HCT116 (cell line): ENCODE measurements at regions not wholly inside any gene's neighbourhood (a gene's known extent, or its start where the extent isn't known, plus 50 kb on each side); places are given as distances from the start of the nearest gene placed in this dataset.

Experiments
- CEBPB ChIP-seq: IDR thresholded peaks from 2 replicates; pipeline ENCODE4 v1.6.1; 2012; ENCODE audit warnings: low read depth
- EGR1 ChIP-seq: IDR thresholded peaks from 2 replicates; pipeline ENCODE4 v1.6.1; 2012; ENCODE audit warnings: low read depth
- EZH2 ChIP-seq: fragments of 200-600 bp; sonication (generic); IDR thresholded peaks from 2 replicates; pipeline ENCODE4 v1.6.1; 2017; ENCODE audit warnings: antibody characterized with exemption, mixed run types
- EZH2phosphoT487 ChIP-seq: fragments of 200-600 bp; IDR thresholded peaks from 2 replicates; pipeline ENCODE4 v1.6.1; 2018; ENCODE audit warnings: antibody characterized with exemption, borderline replicate concordance
- JUND ChIP-seq: IDR thresholded peaks from 2 replicates; pipeline ENCODE4 v1.6.1; 2012
- MAX ChIP-seq: IDR thresholded peaks from 2 replicates; pipeline ENCODE4 v1.6.1; 2012
- POLR2A ChIP-seq: IDR thresholded peaks from 2 replicates; pipeline ENCODE4 v1.7.0; 2011; ENCODE audit warnings: borderline replicate concordance; ENCODE audit not compliant: insufficient read depth, insufficient read length; ENCODE audit errors: extremely low read depth
- RAD21 ChIP-seq: IDR thresholded peaks from 2 replicates; pipeline ENCODE4 v1.6.1; 2012; ENCODE audit warnings: low read depth, mild to moderate bottlenecking
- REST ChIP-seq: IDR thresholded peaks from 2 replicates; pipeline ENCODE4 v1.6.1; 2012; ENCODE audit warnings: low read depth
- SP1 ChIP-seq: IDR thresholded peaks from 2 replicates; pipeline ENCODE4 v1.6.1; 2012; ENCODE audit warnings: low read depth
- TCF7L2 ChIP-seq: IDR thresholded peaks from 2 replicates; pipeline ENCODE4 v1.7.0; 2011; ENCODE audit warnings: borderline replicate concordance, inconsistent platforms; ENCODE audit not compliant: insufficient read depth, insufficient read length; ENCODE audit errors: extremely low read depth
- ZNF274 ChIP-seq: fragments of 200-500 bp; sonication (Bioruptor generic); IDR thresholded peaks from 2 replicates; pipeline ENCODE4 v1.6.1; 2014; ENCODE audit warnings: mild to moderate bottlenecking, low read depth, low read length, inconsistent platforms
- TF ChIP-seq, protein P1 (sequence below), 3 experiments: fragments of 200-600 bp in 1 of 3; sonication (generic) in 1 of 3; IDR thresholded peaks in 2 of 3; conservative IDR thresholded peaks in 1 of 3; 2 replicates each; pipeline ENCODE4 v1.5.1; 2012 to 2017; ENCODE audit warnings: low read depth in 2 of 3, low read length in 2 of 3, antibody characterized with exemption in 1 of 3, borderline replicate concordance in 1 of 3, control low read depth in 1 of 3, mild to moderate bottlenecking in 1 of 3, mixed read lengths in 1 of 3, mixed run types in 1 of 3, moderate library complexity in 1 of 3; ENCODE audit not compliant: insufficient read depth in 1 of 3
- TF ChIP-seq, protein P2 (sequence below): IDR thresholded peaks from 2 replicates; pipeline ENCODE4 v1.6.1; 2011; ENCODE audit warnings: mild to moderate bottlenecking, low read length, moderate library complexity; ENCODE audit not compliant: insufficient replicate concordance; ENCODE audit errors: extremely low read depth

DNA sequence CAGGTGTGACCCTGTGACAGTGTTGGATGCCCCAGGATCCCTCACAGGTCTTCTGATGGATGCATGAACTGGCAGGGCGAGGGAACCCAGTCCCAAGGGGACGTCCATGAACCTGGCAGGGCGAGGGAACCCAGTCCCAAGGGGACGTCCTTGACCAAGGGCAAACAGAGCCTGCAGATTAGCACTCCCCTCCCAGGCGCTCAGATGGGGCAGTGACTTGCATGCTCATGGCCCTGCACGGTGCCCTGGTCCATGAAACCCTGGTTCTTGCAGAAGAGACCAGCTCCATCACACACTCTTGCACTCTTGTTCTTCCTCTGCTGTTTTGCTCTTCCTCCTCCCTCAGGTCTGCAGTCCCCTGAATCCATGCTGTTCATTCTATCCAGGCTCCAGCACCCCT lies 192.7 kb downstream of the GALR1 start:
- TF ChIP-seq, protein P1, sequence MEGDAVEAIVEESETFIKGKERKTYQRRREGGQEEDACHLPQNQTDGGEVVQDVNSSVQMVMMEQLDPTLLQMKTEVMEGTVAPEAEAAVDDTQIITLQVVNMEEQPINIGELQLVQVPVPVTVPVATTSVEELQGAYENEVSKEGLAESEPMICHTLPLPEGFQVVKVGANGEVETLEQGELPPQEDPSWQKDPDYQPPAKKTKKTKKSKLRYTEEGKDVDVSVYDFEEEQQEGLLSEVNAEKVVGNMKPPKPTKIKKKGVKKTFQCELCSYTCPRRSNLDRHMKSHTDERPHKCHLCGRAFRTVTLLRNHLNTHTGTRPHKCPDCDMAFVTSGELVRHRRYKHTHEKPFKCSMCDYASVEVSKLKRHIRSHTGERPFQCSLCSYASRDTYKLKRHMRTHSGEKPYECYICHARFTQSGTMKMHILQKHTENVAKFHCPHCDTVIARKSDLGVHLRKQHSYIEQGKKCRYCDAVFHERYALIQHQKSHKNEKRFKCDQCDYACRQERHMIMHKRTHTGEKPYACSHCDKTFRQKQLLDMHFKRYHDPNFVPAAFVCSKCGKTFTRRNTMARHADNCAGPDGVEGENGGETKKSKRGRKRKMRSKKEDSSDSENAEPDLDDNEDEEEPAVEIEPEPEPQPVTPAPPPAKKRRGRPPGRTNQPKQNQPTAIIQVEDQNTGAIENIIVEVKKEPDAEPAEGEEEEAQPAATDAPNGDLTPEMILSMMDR (IDR thresholded peaks at IDR 0.05 in 2 of 3, conservative IDR thresholded peaks at IDR 0.05 in 1 of 3; ENCODE audit: borderline replicate concordance in 1 of 3, insufficient read depth in 1 of 3, low read depth in 2 of 3, low read length in 2 of 3), result no peak
- no peak for TF ChIP-seq EZH2phosphoT487
- TF ChIP-seq, protein P2, sequence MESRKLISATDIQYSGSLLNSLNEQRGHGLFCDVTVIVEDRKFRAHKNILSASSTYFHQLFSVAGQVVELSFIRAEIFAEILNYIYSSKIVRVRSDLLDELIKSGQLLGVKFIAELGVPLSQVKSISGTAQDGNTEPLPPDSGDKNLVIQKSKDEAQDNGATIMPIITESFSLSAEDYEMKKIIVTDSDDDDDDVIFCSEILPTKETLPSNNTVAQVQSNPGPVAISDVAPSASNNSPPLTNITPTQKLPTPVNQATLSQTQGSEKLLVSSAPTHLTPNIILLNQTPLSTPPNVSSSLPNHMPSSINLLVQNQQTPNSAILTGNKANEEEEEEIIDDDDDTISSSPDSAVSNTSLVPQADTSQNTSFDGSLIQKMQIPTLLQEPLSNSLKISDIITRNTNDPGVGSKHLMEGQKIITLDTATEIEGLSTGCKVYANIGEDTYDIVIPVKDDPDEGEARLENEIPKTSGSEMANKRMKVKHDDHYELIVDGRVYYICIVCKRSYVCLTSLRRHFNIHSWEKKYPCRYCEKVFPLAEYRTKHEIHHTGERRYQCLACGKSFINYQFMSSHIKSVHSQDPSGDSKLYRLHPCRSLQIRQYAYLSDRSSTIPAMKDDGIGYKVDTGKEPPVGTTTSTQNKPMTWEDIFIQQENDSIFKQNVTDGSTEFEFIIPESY, result no peak
- TF ChIP-seq POLR2A, result no peak
- no peak for TF ChIP-seq EZH2
- TF ChIP-seq REST, result no peak
- no peak for TF ChIP-seq MAX
- TF ChIP-seq JUND, result no peak
- TF ChIP-seq TCF7L2, result no peak
- no peak for TF ChIP-seq EGR1
- no peak for TF ChIP-seq ZNF274
- no peak for TF ChIP-seq SP1
- no peak for TF ChIP-seq RAD21
- TF ChIP-seq CEBPB, result no peak
